Ovary (tissue), 3 donors: ENCODE measurements at regions not wholly inside any gene's neighbourhood (a gene's known extent, or its start where the extent isn't known, plus 50 kb on each side); places are given as distances from the start of the nearest gene placed in this dataset.

Experiments used
- EP300 ChIP-seq: sonication (generic); formaldehyde crosslinking; IDR thresholded peaks from one replicate; pipeline ENCODE4 v1.6.1; 2017; ENCODE audit warnings: antibody characterized with exemption
- POLR2A ChIP-seq: fragments of 450-650 bp; IDR thresholded peaks from one replicate; pipeline ENCODE4 v1.6.1; 2017; ENCODE audit warnings: antibody characterized with exemption, mild to moderate bottlenecking, moderate library complexity
- TF ChIP-seq, protein P1 (sequence below), 3 donors: fragments of 450-650 bp in 2 of 3; fragments of 200-600 bp in 1 of 3; IDR thresholded peaks; one replicate each; pipeline versions ENCODE4 v1.5.1 to v1.8.0; 2016 to 2022; ENCODE audit warnings: antibody characterized with exemption in 3 of 3, mild to moderate bottlenecking in 1 of 3
- donor health status: DM: no; HTN: no; CAD: no.

GRCh38 chr4:186838295-186838694, 114.6 kb upstream of the FAT1 start:
- TF ChIP-seq POLR2A: no peak
- TF ChIP-seq, protein P1, sequence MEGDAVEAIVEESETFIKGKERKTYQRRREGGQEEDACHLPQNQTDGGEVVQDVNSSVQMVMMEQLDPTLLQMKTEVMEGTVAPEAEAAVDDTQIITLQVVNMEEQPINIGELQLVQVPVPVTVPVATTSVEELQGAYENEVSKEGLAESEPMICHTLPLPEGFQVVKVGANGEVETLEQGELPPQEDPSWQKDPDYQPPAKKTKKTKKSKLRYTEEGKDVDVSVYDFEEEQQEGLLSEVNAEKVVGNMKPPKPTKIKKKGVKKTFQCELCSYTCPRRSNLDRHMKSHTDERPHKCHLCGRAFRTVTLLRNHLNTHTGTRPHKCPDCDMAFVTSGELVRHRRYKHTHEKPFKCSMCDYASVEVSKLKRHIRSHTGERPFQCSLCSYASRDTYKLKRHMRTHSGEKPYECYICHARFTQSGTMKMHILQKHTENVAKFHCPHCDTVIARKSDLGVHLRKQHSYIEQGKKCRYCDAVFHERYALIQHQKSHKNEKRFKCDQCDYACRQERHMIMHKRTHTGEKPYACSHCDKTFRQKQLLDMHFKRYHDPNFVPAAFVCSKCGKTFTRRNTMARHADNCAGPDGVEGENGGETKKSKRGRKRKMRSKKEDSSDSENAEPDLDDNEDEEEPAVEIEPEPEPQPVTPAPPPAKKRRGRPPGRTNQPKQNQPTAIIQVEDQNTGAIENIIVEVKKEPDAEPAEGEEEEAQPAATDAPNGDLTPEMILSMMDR (IDR thresholded peaks at IDR 0.05): no peak
- no peak for TF ChIP-seq EP300
